H9 (cell line): ENCODE measurements at regions not wholly inside any gene's neighbourhood (a gene's known extent, or its start where the extent isn't known, plus 50 kb on each side); places are given as distances from the start of the nearest gene placed in this dataset.

ENCODE experiments used
- DNase-seq: peaks from one replicate; pipeline ENCODE4 v3.0.0-alpha.2; 2017
- H2AFZ ChIP-seq: one replicate; pipeline ENCODE4 v1.6.1; 2013; ENCODE audit warnings: mild to moderate bottlenecking, low read length, control low read depth, moderate library complexity
- H2AK5ac ChIP-seq: 2 replicates; pipeline ENCODE4 v1.6.1; 2013; ENCODE audit warnings: low read length, control low read depth, mixed read lengths; ENCODE audit not compliant: insufficient read length
- H2BK120ac ChIP-seq: one replicate; pipeline ENCODE4 v1.6.1; 2013; ENCODE audit warnings: low read depth, mild to moderate bottlenecking, low read length, control low read depth, inconsistent platforms; ENCODE audit not compliant: poor library complexity, severe bottlenecking
- H2BK12ac ChIP-seq: 2 replicates; pipeline ENCODE4 v1.6.1; 2013; ENCODE audit warnings: low read length, control low read depth, mixed read lengths, low read depth; ENCODE audit not compliant: insufficient read length
- H2BK15ac ChIP-seq: 2 replicates; pipeline ENCODE4 v1.6.1; 2013; ENCODE audit warnings: low read depth, low read length, control low read depth
- H2BK20ac ChIP-seq: one replicate; pipeline ENCODE4 v1.6.1; 2013; ENCODE audit warnings: low read depth, mild to moderate bottlenecking, low read length, control low read depth, inconsistent platforms; ENCODE audit not compliant: poor library complexity, severe bottlenecking
- H2BK5ac ChIP-seq: 2 replicates; pipeline ENCODE4 v1.6.1; 2013; ENCODE audit warnings: low read length, control low read depth, mixed read lengths; ENCODE audit not compliant: insufficient read length
- H3K14ac ChIP-seq: 2 replicates; pipeline ENCODE4 v1.6.1; 2013; ENCODE audit warnings: low read length, control low read depth; ENCODE audit not compliant: insufficient read depth
- H3K18ac ChIP-seq: 2 replicates; pipeline ENCODE4 v1.6.1; 2013; ENCODE audit warnings: low read depth, mild to moderate bottlenecking, mixed read lengths, low read length, control low read depth; ENCODE audit not compliant: insufficient read length
- H3K23ac ChIP-seq: 2 replicates; pipeline ENCODE4 v1.6.1; 2013; ENCODE audit warnings: low read length, control low read depth, mixed read lengths, low read depth; ENCODE audit not compliant: insufficient read length
- H3K23me2 ChIP-seq: 2 replicates; pipeline ENCODE4 v1.6.1; 2013; ENCODE audit warnings: low read depth, mild to moderate bottlenecking, mixed read lengths, low read length, control low read depth; ENCODE audit not compliant: insufficient read length, poor library complexity, severe bottlenecking
- H3K27ac ChIP-seq: 2 replicates; pipeline ENCODE4 v1.5.1; 2013; ENCODE audit warnings: low read length, control low read depth, mixed read lengths, low read depth; ENCODE audit not compliant: insufficient read length
- H3K27me3 ChIP-seq: 2 replicates; pipeline ENCODE4 v1.6.1; 2013; ENCODE audit warnings: low read length, control low read depth, inconsistent platforms; ENCODE audit not compliant: insufficient read depth
- H3K4ac ChIP-seq: 2 replicates; pipeline ENCODE4 v1.6.1; 2013; ENCODE audit warnings: low read depth, mild to moderate bottlenecking, control low read depth, inconsistent platforms, low read length, moderate library complexity
- H3K4me1 ChIP-seq: 2 replicates; pipeline ENCODE4 v1.6.1; 2013; ENCODE audit warnings: low read length, control low read depth, inconsistent platforms; ENCODE audit not compliant: insufficient read depth
- H3K4me2 ChIP-seq: 2 replicates; pipeline ENCODE4 v1.6.1; 2013; ENCODE audit warnings: low read length, control low read depth, mixed read lengths; ENCODE audit not compliant: insufficient read length, insufficient read depth
- H3K56ac ChIP-seq: 2 replicates; pipeline ENCODE4 v1.6.1; 2013; ENCODE audit warnings: low read depth, mild to moderate bottlenecking, mixed read lengths, low read length, control low read depth; ENCODE audit not compliant: insufficient read length
- H3K79me1 ChIP-seq: 2 replicates; pipeline ENCODE4 v1.6.1; 2013; ENCODE audit warnings: low read depth, mild to moderate bottlenecking, moderate library complexity, low read length, control low read depth, inconsistent platforms; ENCODE audit not compliant: insufficient read depth, poor library complexity, severe bottlenecking
- H3K79me2 ChIP-seq: 2 replicates; pipeline ENCODE4 v1.6.1; 2013; ENCODE audit warnings: low read length, control low read depth, inconsistent platforms; ENCODE audit not compliant: insufficient read depth
- H3K9ac ChIP-seq: 2 replicates; pipeline ENCODE4 v1.6.1; 2013; ENCODE audit warnings: low read length, control low read depth, mixed read lengths; ENCODE audit not compliant: insufficient read length; ENCODE audit errors: extremely low read depth
- H3K9me3 ChIP-seq: one replicate; pipeline ENCODE4 v1.6.1; 2013; ENCODE audit warnings: low read depth, low read length, inconsistent platforms; ENCODE audit not compliant: control insufficient read depth
- H3T11ph ChIP-seq: one replicate; pipeline ENCODE4 v1.6.1; 2013; ENCODE audit warnings: mild to moderate bottlenecking, low read length, control low read depth, inconsistent platforms
- H4K20me1 ChIP-seq: one replicate; pipeline ENCODE4 v1.6.1; 2013; ENCODE audit not compliant: control insufficient read depth, insufficient read length, insufficient read depth
- H4K5ac ChIP-seq: 2 replicates; pipeline ENCODE4 v1.6.1; 2013; ENCODE audit warnings: low read depth, mild to moderate bottlenecking, mixed read lengths, low read length, control low read depth; ENCODE audit not compliant: insufficient read length
- H4K8ac ChIP-seq: replicated peaks from 2 replicates; pipeline ENCODE4 v1.6.1; 2013; ENCODE audit warnings: low read length, control low read depth, mixed read lengths, low read depth; ENCODE audit not compliant: insufficient read length
- H4K91ac ChIP-seq: 2 replicates; pipeline ENCODE4 v1.6.1; 2013; ENCODE audit warnings: low read depth, mild to moderate bottlenecking, moderate library complexity, mixed read lengths, low read length, control low read depth; ENCODE audit not compliant: insufficient read length
- H3K27ac Mint-ChIP-seq, 3 experiments: 2 replicates in 2 of 3; 3 replicates in 1 of 3; pipeline ENCODE4 v1.8.0; 2020 to 2021; ENCODE audit warnings: mixed read lengths in 3 of 3, mild to moderate bottlenecking in 1 of 3, moderate library complexity in 1 of 3
- H3K27me3 Mint-ChIP-seq: 2 replicates; pipeline ENCODE4 v1.8.0; 2021; ENCODE audit warnings: low read depth, mild to moderate bottlenecking, moderate library complexity, mixed read lengths
- H3K36me3 Mint-ChIP-seq, 3 experiments: 2 replicates in 2 of 3; 3 replicates in 1 of 3; pipeline ENCODE4 v1.8.0; 2020 to 2021; ENCODE audit warnings: low read depth in 3 of 3, mixed read lengths in 3 of 3; ENCODE audit not compliant: insufficient read depth in 1 of 3
- H3K4me1 Mint-ChIP-seq, 2 experiments: 2 replicates each; pipeline ENCODE4 v1.8.0; 2020; ENCODE audit warnings: mixed read lengths in 2 of 2
- H3K4me3 Mint-ChIP-seq, 2 experiments: 2 replicates in 1 of 2; 3 replicates in 1 of 2; pipeline ENCODE4 v1.8.0; 2020 to 2021; ENCODE audit warnings: mild to moderate bottlenecking in 2 of 2, mixed read lengths in 2 of 2, moderate library complexity in 1 of 2
- H3K9me3 Mint-ChIP-seq, 2 experiments: 2 replicates in 1 of 2; 3 replicates in 1 of 2; pipeline ENCODE4 v1.8.0; 2020; ENCODE audit warnings: mild to moderate bottlenecking in 2 of 2, mixed read lengths in 2 of 2, moderate library complexity in 1 of 2
- WGBS: extraction: QIAGEN DNeasy Blood & Tissue Kit; methylation state at CpG from one replicate; pipeline ENCODE4 v1.1.7; 2013; ENCODE audit warnings: missing lambda C conversion rate, low lambda C conversion rate, mixed read lengths; ENCODE audit not compliant: insufficient read length; ENCODE audit errors: extremely low coverage; 5-methylcytosine and 5-hydroxymethylcytosine counted together
- TF ChIP-seq, protein P1 (sequence below): fragments of 200-600 bp; sonication (generic); conservative IDR thresholded peaks from 3 replicates; pipeline ENCODE4 v1.8.0; 2021; ENCODE audit warnings: antibody characterized with exemption, mild to moderate bottlenecking

DNA sequence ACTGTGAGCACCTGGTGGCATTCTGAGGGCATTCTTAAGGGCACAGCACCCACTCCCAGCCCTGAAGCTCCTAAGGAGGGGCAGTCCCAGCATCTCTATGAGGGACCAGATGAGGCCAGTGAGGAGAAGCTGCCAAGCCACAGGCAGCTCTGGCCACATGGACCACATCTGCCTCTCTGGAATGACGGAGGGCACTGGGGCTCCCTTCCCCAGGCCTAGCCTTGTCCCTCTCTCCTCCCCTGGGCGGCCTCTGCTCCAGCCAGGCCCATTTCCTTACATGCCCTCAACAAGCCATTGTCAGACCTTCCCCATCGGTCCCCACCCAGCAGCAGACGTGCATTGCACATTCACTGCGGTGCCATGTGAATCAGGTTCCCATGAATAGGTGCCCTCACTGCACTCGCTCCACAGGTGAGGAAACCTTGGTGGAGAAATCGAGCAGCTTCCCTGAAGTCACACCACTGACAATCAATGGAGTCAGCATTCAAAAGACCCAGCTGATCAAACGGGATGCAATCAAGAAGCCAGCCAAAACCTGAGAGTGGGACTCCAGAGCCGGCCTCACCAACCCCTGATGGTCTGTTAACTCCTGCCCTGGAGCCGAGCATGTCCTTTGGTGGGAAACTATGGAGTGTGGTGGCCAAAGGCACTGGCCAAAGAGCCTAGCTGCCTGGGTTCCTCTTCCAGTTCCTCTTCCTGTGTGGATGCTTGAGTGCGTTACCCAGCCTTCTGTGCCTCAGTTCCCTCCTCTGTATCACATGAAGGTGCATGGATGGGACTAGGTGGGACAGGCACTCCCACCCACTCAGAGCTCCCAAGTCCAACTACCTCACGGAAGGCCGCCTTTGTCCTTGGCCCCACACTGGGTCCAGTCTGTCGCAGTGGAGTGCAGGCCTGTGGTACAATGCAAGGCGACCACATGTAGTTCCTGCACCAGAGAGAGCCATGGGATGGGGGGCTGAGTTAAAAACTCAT is 147.3 kb downstream of the ZFP36L2 start:
- H4K91ac ChIP-seq = no peak overlapping the region
- H3K4me3 Mint-ChIP-seq = no peak overlapping the region
- no peak overlapping the region; the same call in 1 of the 2 replicates for H3K14ac ChIP-seq
- DNase-seq = no peak
- H3K27ac ChIP-seq = no peak overlapping the region
- no CpG with 5 or more reads among the region's 15 CpGs for WGBS
- no peak overlapping the region for H3K9ac ChIP-seq
- no peak overlapping the region for H2BK15ac ChIP-seq
- no peak overlapping the region for H2BK120ac ChIP-seq
- H3K36me3 Mint-ChIP-seq = no peaks in the 10 kb centered on the region
- H3K4me1 ChIP-seq = no peaks in the 10 kb centered on the region; the same call in 1 of the 2 replicates
- peaks cover 19 to 30% of the 10 kb centered on the region in 2 experiments for H3K4me1 Mint-ChIP-seq
- H3K9me3 Mint-ChIP-seq = no peaks in the 10 kb centered on the region
- H4K20me1 ChIP-seq = no peaks in the 10 kb centered on the region
- no peaks in the 10 kb centered on the region for H3K9me3 ChIP-seq
- no peak overlapping the region for H4K5ac ChIP-seq
- no peak overlapping the region for H2AK5ac ChIP-seq
- TF ChIP-seq, protein P1, sequence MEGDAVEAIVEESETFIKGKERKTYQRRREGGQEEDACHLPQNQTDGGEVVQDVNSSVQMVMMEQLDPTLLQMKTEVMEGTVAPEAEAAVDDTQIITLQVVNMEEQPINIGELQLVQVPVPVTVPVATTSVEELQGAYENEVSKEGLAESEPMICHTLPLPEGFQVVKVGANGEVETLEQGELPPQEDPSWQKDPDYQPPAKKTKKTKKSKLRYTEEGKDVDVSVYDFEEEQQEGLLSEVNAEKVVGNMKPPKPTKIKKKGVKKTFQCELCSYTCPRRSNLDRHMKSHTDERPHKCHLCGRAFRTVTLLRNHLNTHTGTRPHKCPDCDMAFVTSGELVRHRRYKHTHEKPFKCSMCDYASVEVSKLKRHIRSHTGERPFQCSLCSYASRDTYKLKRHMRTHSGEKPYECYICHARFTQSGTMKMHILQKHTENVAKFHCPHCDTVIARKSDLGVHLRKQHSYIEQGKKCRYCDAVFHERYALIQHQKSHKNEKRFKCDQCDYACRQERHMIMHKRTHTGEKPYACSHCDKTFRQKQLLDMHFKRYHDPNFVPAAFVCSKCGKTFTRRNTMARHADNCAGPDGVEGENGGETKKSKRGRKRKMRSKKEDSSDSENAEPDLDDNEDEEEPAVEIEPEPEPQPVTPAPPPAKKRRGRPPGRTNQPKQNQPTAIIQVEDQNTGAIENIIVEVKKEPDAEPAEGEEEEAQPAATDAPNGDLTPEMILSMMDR = no peak
- no peak overlapping the region for H2BK12ac ChIP-seq
- no peak overlapping the region for H2AFZ ChIP-seq
- no peak overlapping the region for H2BK5ac ChIP-seq
- H3K23ac ChIP-seq = no peak overlapping the region
- no peak overlapping the region for H3K27ac Mint-ChIP-seq
- no peak overlapping the region for H3K18ac ChIP-seq
- no peaks in the 10 kb centered on the region for H3K79me2 ChIP-seq
- no peaks in the 10 kb centered on the region for H3K79me1 ChIP-seq
- H3K23me2 ChIP-seq = no peaks in the 10 kb centered on the region
- no peak overlapping the region for H3T11ph ChIP-seq
- H3K4ac ChIP-seq = no peak overlapping the region
- H4K8ac ChIP-seq = no peak overlapping the region
- no peak overlapping the region for H3K4me2 ChIP-seq
- H2BK20ac ChIP-seq = no peak overlapping the region
- no peak overlapping the region for H3K56ac ChIP-seq
- no peaks in the 10 kb centered on the region; the same call in 1 of the 2 replicates for H3K27me3 Mint-ChIP-seq
- H3K27me3 ChIP-seq = no peaks in the 10 kb centered on the region
